AG09319 (cell line): ENCODE measurements at regions not wholly inside any gene's neighbourhood (a gene's known extent, or its start where the extent isn't known, plus 50 kb on each side); places are given as distances from the start of the nearest gene placed in this dataset.

Experiments used
- DNase-seq: peaks from one replicate; pipeline ENCODE4 v3.0.0-alpha.2; 2010; ENCODE audit warnings: low read depth; ENCODE audit errors: extremely low read depth
- TF ChIP-seq, protein P1 (sequence below): IDR thresholded peaks from 2 replicates; pipeline ENCODE4 v1.5.1; 2011; ENCODE audit warnings: low read depth, mild to moderate bottlenecking, inconsistent platforms, low read length, moderate library complexity

DNA sequence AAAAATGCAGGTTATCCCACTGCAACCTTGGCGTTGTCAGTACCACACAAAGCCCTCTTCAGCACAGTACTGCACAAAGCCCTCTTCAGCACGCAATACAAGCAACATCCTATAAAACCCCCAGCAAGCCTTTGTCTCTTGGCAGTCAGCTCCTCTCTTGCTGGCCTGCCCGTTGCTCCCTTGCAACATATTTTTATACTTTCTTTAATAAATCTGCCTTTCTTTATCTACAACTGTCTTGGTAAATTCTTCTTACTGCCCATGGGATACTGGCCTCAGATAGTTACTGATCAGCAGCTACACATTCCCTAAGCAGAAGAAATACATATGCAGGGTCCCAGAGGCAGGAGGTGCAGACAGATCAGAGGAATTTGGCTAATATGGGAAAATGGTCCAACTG, 70.5 kb upstream of the MAP3K4 start:
- no peak for DNase-seq
- TF ChIP-seq, protein P1, sequence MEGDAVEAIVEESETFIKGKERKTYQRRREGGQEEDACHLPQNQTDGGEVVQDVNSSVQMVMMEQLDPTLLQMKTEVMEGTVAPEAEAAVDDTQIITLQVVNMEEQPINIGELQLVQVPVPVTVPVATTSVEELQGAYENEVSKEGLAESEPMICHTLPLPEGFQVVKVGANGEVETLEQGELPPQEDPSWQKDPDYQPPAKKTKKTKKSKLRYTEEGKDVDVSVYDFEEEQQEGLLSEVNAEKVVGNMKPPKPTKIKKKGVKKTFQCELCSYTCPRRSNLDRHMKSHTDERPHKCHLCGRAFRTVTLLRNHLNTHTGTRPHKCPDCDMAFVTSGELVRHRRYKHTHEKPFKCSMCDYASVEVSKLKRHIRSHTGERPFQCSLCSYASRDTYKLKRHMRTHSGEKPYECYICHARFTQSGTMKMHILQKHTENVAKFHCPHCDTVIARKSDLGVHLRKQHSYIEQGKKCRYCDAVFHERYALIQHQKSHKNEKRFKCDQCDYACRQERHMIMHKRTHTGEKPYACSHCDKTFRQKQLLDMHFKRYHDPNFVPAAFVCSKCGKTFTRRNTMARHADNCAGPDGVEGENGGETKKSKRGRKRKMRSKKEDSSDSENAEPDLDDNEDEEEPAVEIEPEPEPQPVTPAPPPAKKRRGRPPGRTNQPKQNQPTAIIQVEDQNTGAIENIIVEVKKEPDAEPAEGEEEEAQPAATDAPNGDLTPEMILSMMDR, result no peak

DNA sequence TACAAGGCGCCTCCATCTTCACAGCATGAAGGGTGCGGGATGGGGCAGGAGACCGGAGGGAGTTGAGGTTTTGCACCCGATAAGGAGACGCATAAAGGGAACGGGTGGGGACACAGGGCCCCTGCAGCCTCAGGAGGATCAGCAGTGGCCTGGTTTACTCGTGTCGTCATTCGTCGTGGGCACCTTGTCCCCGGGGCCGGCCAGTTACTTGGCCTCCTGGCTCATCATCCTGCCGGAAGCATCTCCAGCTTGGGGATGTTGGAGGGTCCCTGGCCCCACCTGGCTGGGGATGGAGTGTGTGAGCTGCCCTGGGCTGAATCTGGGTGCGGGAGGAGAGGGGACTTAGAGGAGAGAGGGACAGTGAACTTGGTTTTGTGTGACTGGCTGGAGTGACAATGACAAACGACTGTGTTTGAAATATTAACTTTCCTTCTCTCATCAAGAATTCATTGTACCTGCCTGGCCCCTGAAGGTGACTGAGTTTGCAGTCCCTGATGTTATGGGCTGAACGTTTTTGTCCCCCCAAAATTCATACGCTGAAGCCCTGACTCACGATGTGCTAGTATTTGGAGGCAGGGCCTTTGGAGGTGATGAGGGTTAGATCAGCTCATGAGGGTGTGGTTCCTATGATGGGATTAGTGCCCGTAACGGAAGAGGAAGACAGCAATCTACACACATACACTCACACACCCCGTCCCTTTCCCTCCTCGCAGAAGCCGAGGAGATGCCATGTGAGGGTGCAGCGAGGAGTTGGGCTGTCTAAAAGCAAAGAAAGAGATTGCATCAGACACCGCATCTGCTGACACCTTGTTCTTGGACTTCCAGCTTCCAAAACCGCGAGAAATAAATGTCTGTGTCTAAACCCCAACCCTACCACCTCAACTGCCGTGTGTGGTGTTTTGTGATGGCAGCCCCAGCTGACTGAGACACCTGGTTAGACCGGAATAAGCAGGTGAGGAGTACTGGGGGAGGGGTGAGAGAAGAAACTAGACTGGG, 65.0 kb upstream of the MAP3K4 start:
- TF ChIP-seq, protein P1, result no peak
- DNase-seq, result no peak

DNA sequence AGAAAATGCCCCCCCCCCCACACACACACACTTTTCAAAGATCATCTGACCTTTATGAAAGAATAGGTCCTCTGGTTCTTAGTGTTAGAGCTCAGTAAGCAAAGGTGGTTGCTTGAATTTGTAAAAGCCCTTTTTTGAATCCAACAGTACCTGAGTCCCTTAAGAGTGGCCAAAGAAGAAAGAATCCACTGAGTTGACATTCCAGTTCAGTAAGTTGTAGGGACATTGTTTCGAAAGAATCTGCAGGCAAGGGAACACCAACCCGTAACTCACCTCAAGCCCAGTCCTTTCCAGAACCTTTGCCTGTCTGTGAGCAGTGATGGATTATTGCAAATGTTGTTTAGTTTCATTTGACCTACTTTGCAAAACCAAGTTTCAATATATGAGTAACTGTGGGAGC, 64.2 kb upstream of the MAP3K4 start:
- TF ChIP-seq, protein P1, result no peak
- no peak for DNase-seq

DNA sequence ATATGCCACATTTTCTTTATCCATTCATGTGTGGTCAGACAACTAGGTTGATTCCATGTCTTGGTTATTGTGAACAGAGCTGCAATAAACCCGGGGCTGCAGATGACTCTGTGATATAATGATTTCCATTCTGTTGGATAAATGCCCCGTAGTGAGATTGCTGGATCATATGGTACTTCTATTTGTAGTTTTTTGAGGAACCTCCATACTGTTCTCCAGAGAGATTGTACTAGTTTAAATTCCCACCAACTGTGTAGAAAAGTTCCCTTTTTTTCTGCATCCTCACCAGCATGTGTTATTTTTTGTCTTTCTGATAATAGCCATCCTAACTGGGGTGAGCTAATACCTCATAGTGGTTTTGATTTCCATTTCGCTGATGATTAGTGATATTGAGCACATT, 62.2 kb upstream of the MAP3K4 start:
- TF ChIP-seq, protein P1, result no peak
- DNase-seq, result no peak

DNA sequence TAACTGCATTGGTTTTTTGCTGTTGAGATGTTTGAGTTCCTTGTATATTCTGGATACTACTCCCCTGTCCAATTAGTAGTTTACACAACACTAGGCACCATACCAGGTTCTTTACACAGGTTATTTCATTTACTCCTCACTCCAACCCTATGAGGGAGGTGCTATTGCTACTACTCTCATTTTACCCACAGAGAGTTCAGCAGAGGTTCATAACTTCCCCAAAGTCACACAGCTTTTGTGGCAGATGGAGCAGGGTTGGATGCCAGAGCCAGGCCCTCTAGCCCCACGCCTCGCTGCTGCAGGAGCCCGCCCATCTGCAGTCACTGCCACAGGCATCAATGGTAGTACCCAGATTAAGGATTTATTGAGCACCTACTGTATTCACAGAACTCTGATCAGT, 61.7 kb upstream of the MAP3K4 start:
- TF ChIP-seq, protein P1, result no peak
- DNase-seq, result no peak

DNA sequence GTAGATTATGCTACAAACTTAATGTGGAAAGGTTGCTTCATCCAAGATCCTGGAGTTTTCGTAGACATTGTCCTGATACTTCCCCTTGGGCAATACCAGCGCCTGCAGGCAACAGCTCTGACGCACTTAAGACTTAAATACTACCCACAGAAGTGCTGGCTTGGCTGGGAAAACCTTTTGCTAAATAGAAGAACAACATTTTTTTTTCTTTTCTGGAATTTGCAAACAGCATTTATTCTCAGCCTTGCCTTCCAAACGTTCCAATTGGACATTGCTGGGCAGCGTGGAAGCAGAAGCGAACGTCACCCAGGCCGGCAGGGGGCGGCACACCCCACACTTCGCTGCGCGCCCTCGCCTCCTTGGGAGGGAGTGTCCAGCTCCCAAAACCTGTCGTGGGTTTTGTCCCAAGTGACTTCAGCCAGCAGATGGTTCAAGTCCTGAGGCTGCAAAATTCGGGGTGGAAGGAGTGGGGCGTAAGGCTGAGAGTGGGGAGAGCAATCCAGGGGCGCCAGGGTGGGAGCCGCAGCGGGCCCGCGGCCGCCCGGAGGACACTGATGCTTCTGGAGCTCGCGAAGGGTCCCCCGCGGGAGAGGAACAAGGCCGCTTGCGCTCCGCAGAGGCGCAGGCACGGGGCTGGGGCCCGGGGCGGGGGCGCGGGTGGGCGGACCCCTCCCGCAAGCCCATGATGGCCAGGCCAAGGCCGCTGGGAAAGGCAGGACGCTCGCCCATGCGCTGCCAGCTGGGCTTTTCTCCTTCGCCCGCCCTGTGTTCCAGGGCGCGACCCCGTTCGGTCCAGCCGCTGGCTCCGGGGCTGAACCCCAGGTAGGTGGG, 60.8 kb upstream of the MAP3K4 start:
- peak; percentile 59 for DNase-seq
- TF ChIP-seq, protein P1, result peak; percentile 93
